Suppressor macrophage (primary cell): ENCODE measurements at regions not wholly inside any gene's neighbourhood (a gene's known extent, or its start where the extent isn't known, plus 50 kb on each side); places are given as distances from the start of the nearest gene placed in this dataset.
"Not testable (repeated sequence)": the region's sequence is repeated elsewhere in the genome, so short reads cannot be mapped to it uniquely, and the experiment has no call there.

Source experiments
- DNase-seq, 4 experiments: peaks; one replicate each; pipeline ENCODE4 v3.0.0-alpha.2; 2020 to 2022

DNA sequence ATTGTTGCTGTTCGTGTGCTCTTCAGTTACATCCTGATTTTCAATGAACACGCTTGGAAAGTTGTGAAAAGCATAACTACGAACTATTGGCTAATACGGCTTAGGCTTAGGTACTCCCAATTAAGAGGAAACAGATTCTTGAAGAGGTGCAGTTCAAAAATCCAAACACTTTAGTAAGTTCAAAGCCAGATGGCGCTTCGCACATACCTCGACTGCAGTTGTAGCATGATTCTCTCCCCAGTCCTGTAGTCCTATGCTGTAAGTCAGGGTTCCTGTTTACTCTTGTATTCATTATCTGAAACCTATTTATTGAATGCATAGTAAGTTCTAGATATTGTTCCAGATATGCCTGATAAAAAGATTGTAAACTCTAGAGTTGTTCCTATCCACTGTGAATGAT, 165.2 kb downstream of the TRIB2 start:
- DNase-seq = no peak

- no peak for DNase-seq
Observed at GRCh38 chr2:12882393-12882792, 165.7 kb downstream of the TRIB2 start.

GRCh38 chr2:12883906-12884305, 167.2 kb downstream of the TRIB2 start:
- peak; percentile 23 to 60 (median 50) for DNase-seq

DNA sequence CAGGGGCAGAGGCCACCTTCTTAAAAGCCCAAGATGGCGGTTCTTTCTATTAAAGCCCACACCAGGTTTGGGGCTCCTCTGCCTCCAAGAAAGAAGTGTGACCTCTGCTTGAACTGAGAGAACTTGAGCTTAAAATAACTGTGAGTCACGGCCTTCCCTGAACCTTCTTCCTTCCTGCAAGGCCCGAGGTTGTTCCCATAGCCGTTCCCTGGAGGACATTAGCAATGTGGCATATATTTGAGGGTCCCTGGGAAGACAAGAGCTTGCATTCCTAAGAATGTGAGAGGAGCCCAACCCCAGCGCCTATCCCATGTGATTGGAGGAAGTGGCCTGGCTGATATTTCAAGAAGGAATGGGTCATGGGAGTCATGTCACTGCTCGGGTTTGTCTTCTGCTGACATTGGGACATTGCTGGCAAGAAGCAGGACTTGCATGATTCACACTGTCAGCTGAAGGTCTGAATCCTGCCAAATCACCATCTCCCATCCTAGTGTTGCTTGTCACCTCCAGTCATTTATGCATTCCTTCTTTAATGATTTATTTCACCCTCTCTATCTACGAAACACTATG, 168.1 kb downstream of the TRIB2 start:
- DNase-seq = peak; percentile 69 to 84 (median 74)

GRCh38 chr2:12890066-12890465, 173.3 kb downstream of the TRIB2 start:
- DNase-seq = no peak

DNA sequence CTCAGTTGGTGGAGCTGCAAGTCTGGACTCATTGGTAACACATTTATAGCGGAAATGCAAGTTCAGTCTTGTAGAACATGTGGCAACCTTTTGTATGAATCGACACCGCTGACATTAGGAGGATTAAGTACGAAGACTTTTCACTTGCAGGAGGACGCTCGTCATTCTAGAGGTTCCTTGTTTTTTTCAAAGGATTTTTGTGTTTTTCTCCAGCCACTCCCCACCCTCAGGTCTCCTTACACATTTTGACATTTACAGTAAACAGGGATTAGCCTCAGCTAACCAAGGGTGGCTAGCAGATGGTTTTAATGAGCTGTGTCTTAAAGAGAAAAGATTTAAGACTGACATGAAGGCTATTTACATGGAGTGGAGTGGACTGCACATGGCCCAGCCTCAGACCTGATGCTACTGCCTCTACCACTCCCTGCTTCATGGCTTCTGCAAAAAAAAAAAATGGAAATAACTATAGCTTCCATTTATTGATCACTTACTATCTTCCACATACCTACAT, 173.8 kb downstream of the TRIB2 start:
- no peak for DNase-seq

- DNase-seq = no peak
Observed at GRCh38 chr2:12895017-12895416, 178.3 kb downstream of the TRIB2 start.

GRCh38 chr2:12896318-12896982, 179.7 kb downstream of the TRIB2 start:
- no peak for DNase-seq

DNA sequence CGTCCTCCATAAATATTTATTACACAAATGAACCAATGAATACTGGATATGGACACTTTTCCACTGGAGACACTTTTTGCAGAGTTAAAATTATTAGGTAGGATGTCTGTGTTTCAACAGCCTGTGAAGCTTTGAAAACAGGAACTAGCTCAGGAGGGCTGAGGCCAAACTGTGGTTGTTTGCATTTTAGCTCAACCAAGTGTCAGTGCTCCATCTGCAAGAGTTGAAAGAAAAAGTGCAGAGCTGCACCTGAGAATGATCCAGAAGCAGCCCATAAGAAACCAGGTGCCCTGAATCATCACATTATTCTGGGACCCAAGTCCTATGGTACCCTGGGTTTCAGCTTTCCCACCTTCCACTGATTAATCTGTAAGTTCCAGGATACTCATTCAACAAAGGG, 180.4 kb downstream of the TRIB2 start:
- DNase-seq = peak; percentile 15 to 30 (median 25)

GRCh38 chr2:12903272-12903671, 186.5 kb downstream of the TRIB2 start:
- DNase-seq = no peak

DNA sequence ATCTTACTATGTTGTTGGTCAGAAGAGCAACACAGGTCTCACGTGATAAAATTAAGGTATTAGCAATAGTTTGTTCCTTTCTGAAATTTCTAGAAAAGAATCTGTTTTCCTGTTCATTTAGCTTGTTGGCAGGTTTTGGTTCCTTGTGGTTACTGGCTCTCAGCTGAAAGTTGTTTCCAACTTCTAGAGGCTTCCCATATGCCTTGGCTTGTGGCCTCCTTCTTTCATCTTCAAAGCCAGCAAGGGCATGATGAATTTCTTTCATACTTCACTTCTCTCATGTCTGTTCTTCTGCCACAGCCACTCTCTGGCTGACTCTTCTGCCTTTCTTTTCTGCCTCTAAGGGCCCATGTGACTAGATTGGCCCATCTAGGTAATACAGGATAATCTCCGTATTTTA, 193.7 kb downstream of the TRIB2 start:
- no peak for DNase-seq

- no peak for DNase-seq
Observed at GRCh38 chr2:12915787-12916186, 199.1 kb downstream of the TRIB2 start.

- DNase-seq = no peak
Observed at GRCh38 chr2:12918138-12918834, 201.6 kb downstream of the TRIB2 start.

- DNase-seq = peak in 1 of 4 experiments; percentile 6
Observed at GRCh38 chr2:12918835-12919445, 202.2 kb downstream of the TRIB2 start.

DNA sequence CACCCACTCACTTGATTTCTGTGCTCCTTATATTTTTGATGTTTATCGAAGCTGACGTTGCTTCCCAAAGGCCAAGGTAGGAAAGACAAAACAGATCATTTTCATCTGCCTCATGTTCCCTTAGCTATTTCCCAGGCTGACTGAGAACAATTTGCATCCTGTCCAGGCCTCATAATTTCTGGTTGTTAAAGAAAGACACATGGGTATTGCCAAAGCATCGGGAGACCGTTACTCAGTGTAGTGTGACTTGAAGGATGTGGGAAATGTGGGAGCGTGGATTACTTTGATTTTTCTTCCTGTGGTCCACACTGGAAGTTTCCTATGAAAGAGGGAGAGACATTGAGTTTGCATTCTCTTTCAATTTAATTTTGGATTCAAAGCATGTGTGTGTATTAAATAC, 204.6 kb downstream of the TRIB2 start:
- DNase-seq = no peak

DNA sequence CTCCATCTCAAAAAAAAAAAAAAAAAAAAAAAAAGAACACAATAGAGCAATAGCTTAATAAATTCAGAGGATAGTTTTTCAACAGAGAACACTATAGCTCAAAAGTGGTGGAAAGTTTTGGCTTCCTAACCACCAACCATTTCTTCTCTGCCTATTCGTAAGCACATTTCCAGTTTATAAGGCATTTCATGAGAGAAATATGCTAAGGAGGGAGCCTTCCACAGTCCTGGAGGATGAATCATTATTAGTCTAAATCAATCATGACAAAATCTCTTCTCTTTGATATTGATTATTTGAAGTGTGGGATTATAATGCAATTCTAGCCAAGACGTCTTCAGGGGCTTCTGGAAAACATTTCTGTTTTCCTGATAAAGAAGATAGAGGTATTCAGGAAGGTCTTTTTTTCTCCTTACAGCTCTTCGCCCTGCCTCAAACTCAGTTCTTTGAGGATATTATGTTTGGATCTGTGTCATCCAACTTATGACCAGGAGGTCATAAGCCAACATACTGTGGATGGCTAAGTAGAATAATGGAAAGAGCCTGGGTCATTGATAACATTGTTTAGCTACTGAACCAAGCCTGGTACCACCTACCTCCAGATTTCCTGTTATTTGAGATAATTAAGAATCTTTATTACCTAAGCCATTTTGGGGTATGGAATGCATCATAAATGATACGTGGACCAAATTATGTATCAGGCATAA, 207.3 kb downstream of the TRIB2 start:
- no peak for DNase-seq

- DNase-seq = not testable (repeated sequence)
Observed at GRCh38 chr2:12926641-12927040, 209.9 kb downstream of the TRIB2 start.

DNA sequence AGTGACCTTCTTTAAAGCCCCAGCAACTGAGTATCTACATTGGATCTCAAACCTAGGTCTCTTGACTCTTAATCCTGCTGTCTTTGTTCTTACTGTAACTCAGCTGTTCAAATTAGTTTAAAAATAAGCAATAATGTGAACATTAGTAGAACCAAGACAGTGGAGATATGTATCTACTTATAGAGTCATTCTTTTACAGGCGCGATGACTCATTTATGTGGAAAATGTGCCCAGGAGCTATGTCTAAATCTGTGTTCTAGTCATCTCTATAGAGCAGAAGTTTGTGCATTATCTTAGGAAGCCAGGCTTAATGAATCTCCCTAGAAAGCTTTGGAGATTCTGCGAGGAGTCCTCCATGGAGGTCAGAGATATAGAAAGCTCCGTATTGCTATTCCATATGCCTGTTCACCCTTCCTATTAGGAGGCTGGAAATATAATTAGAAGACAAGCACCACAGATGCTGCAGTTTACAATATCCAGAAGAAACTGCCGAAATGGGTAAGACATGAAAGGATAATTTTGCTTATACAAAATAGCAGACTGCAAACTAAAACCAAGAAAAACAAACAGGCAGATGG, 211.6 kb downstream of the TRIB2 start:
- no peak for DNase-seq

GRCh38 chr2:12928775-12929401, 212.2 kb downstream of the TRIB2 start:
- DNase-seq = no peak

GRCh38 chr2:12929758-12930157, 213.0 kb downstream of the TRIB2 start:
- DNase-seq = no peak

DNA sequence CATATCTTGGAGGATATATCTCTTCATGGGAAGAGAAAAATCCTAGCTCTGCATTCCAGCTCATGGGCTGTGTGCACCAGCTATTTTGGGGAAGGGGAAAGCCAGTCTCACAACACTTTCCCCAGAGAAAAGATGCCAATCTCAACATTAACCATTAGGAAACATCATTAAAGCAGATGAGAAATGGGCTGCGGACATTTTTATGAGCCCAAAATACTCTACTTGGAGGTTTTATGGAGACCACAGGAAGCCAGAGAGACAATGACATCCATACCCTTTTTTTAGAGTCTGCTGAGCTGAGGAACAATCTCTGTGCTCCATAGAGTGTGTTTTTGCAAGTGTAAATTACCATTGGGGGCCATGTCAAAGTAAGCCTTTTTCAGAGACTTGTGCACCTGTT, 213.7 kb downstream of the TRIB2 start:
- DNase-seq = no peak
